Loucy (cell line): ENCODE measurements at regions not wholly inside any gene's neighbourhood (a gene's known extent, or its start where the extent isn't known, plus 50 kb on each side); places are given as distances from the start of the nearest gene placed in this dataset.

Experiments
- CTCF ChIP-seq: fragments of 200-600 bp; sonication (generic); conservative IDR thresholded peaks from 2 replicates; pipeline ENCODE4 v1.5.1; 2014; ENCODE audit warnings: mild to moderate bottlenecking, antibody characterized with exemption, low read length
- EZH2phosphoT487 ChIP-seq: fragments of 200-600 bp; IDR thresholded peaks from 2 replicates; pipeline ENCODE4 v1.6.1; 2018; ENCODE audit warnings: antibody characterized with exemption, mild to moderate bottlenecking, moderate library complexity, borderline replicate concordance

DNA sequence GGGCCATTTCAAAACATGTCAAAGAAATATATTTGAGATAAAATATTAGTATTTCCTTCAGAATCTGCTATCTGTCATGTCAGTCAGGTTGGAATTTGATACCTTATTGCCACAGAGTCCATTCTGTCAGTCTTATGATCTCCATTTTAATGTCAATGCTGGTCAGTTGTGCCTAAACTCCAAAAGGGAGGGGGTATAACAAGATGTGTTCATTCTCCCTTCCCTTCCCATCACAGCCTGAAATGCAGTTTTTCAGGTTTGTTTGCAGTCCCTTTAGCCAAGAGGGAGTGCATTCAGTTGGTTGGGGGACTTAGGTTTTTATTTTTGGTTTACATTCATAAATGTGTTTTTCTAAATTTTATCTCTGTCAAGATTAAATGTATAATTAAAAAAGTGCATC, 59.8 kb upstream of the INHBA start:
- TF ChIP-seq CTCF: no peak
- TF ChIP-seq EZH2phosphoT487: no peak
